HL-60 (cell line): ENCODE measurements at regions not wholly inside any gene's neighbourhood (a gene's known extent, or its start where the extent isn't known, plus 50 kb on each side); places are given as distances from the start of the nearest gene placed in this dataset.

Experiments used
- POLR2AphosphoS5 ChIP-seq: IDR thresholded peaks from 2 replicates; pipeline ENCODE4 v1.6.1; 2012; ENCODE audit warnings: low read depth
- TF ChIP-seq, protein P1 (sequence below): IDR thresholded peaks from one replicate; pipeline ENCODE4 v1.5.1; 2011; ENCODE audit warnings: low read length, control low read depth, inconsistent platforms; ENCODE audit not compliant: insufficient read depth
- TF ChIP-seq, protein P2 (sequence below): IDR thresholded peaks from 2 replicates; pipeline ENCODE4 v1.6.1; 2012; ENCODE audit warnings: low read depth; ENCODE audit not compliant: insufficient replicate concordance

DNA sequence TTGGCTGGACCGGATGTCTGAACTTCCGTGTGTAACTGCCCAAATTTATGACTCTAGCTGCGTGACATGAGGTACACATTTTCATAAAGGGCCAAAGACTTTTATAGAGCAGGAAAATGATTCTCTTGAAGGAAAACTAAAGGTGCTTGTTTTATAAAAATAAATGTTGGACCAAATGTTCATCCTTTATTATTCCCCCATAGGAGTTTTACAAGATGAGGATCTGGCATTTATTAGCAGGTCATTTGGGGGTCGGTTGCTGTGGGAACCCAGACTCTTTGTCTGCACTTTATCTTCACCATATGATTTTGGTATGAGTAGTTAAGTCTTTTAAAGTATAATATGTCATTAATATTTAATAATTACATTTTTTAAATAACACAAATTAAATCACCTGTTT is 571.2 kb downstream of the EFNA5 start:
- TF ChIP-seq, protein P1, sequence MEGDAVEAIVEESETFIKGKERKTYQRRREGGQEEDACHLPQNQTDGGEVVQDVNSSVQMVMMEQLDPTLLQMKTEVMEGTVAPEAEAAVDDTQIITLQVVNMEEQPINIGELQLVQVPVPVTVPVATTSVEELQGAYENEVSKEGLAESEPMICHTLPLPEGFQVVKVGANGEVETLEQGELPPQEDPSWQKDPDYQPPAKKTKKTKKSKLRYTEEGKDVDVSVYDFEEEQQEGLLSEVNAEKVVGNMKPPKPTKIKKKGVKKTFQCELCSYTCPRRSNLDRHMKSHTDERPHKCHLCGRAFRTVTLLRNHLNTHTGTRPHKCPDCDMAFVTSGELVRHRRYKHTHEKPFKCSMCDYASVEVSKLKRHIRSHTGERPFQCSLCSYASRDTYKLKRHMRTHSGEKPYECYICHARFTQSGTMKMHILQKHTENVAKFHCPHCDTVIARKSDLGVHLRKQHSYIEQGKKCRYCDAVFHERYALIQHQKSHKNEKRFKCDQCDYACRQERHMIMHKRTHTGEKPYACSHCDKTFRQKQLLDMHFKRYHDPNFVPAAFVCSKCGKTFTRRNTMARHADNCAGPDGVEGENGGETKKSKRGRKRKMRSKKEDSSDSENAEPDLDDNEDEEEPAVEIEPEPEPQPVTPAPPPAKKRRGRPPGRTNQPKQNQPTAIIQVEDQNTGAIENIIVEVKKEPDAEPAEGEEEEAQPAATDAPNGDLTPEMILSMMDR: no peak
- TF ChIP-seq, protein P2, sequence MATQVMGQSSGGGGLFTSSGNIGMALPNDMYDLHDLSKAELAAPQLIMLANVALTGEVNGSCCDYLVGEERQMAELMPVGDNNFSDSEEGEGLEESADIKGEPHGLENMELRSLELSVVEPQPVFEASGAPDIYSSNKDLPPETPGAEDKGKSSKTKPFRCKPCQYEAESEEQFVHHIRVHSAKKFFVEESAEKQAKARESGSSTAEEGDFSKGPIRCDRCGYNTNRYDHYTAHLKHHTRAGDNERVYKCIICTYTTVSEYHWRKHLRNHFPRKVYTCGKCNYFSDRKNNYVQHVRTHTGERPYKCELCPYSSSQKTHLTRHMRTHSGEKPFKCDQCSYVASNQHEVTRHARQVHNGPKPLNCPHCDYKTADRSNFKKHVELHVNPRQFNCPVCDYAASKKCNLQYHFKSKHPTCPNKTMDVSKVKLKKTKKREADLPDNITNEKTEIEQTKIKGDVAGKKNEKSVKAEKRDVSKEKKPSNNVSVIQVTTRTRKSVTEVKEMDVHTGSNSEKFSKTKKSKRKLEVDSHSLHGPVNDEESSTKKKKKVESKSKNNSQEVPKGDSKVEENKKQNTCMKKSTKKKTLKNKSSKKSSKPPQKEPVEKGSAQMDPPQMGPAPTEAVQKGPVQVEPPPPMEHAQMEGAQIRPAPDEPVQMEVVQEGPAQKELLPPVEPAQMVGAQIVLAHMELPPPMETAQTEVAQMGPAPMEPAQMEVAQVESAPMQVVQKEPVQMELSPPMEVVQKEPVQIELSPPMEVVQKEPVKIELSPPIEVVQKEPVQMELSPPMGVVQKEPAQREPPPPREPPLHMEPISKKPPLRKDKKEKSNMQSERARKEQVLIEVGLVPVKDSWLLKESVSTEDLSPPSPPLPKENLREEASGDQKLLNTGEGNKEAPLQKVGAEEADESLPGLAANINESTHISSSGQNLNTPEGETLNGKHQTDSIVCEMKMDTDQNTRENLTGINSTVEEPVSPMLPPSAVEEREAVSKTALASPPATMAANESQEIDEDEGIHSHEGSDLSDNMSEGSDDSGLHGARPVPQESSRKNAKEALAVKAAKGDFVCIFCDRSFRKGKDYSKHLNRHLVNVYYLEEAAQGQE: no peak
- TF ChIP-seq POLR2AphosphoS5: no peak
